NCI-H2171 treated with DMSO at 0.1 percent for 48 hours (cell line): ENCODE measurements at regions not wholly inside any gene's neighbourhood (a gene's known extent, or its start where the extent isn't known, plus 50 kb on each side); places are given as distances from the start of the nearest gene placed in this dataset.

Source experiments
- DNase-seq: peaks from one replicate; lab custom pipeline; 2025; lab: John Stamatoyannopoulos, UW

DNA sequence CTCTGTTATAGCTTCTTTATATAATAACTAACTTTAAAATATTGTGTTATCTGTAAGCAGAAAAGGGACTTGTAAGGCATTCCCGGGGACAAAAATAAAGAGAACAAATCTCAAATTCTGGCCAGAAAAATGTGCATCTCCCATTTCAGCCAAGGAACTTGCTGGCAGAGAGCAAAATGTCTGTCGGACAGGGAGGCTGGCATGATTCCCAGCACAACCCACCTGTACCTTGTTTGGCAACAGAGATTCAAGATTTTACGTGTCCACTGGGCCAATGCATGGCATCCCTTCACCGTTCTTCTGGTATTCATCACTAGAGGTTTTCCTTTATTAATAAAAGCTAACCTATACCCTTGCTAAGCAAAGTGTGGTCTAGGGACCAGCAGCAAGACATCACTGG, 566.6 kb downstream of the PSAT1 start:
- DNase-seq, result peak; percentile 34

DNA sequence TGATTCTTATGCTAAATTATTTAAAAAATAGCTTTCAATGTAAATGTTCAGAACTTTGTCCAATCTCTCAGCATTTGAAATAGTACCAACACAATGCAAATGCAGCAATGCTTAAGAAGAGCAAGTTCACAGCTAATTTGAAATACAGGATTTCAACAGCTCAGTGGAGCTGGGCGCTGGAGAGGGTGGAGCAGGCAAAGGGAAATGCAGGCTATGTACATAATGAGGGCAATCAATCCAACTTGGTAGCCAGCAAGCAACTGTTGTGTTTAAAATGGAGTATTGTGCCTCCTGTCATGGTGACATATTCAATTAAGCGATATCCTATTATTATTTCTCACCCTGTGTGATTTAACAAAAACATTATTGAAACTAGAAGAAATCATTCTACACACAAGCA, 568.8 kb downstream of the PSAT1 start:
- peak; percentile 14 for DNase-seq

DNA sequence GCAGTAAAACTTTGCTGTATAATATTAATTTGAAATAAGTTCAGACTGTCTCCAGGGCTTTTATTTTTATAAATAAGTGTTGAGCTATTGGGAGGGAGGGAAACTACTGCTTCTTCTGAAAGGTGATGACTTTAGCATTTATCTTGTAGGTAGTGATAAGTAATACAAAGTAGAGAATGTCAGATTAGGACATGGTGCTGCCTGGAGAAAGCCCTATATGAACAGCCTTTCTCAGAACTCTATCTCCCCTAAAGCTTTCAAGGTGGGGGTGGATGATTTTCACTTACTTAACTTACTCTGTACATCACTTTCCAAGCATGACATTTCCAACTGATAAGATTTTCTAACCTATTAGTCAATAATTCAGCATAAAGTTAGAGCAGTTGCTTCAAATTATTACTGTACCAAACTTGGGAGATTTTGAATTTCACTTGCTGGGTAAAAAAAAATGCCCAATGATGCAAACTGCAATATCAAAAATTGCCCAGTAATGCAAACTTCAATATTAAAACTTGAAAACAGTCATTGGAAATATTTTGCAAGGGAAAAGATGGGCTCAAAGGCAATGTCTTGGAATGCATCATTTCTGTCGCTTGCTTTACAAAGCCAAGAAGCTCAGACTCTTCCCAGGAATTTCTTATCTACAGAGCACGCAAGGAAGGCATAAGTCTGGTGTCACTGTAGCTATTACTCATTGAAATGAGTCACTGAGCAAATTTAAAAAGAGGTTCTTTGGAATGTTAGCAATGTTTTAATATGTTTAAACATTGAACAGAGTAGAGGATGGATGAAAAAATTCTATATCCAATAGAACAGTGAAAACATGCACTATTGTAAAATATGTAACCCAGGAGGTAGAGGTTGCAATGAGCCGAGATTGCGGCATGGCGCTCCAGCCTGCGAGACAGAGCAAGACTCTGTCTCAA, 569.5 kb downstream of the PSAT1 start:
- no peak for DNase-seq

DNA sequence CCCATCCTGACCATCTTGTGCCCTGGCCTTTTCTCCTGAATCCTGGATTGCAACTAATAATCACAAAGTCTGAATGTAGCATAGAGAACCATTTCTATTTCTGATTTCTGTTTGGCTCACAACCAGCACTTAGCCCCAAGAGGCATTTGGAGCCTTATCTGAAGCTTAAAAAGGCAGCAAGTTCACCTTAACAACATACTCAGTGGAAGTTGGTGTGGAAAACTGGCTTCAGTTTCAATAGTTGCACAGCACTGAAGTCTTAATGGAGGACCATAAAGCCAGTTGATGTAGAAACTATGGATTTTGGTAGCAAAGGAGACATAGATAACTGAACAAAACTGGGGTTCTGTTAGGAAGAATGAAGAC, 574.1 kb downstream of the PSAT1 start:
- no peak for DNase-seq

DNA sequence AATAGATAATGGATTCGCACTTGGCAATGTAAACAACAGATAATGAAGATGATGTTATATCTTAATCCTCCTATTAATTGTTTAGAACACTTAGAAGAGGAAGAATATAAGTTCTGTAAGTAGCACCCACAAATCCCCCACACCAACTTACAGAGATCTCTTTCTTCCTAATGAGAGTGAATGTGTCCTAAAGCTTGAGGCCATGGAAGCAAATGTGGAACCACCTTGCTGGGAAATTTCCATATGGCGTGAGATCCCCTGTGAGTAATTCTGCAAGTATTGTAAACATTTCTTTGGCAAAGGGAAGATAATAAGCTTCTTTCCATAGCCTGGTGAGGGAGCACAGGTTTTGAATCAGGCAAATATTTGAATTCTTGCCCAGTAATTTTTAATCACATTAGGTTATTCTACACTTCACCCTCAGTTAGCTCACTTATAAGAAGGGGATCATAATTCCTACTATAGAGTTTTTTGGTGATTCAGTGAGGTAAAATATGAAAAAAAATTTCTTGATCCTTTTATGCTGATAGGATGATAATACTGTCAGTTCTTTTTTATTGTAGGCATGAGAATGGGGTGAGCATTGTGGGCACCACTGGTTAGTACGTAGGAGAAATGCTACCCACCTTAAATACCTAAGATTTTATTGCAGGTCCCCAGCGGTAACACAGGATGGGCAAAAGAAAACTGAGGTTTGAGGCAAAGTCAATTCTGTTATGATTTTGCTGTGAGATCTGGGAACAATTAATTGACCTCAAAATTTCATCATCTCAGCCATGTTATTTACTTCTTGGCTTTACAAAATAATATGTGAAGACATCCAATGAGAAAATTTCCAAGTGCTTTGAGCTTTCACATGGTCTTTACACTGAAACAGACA, 574.8 kb downstream of the PSAT1 start:
- peak; percentile 75 for DNase-seq

DNA sequence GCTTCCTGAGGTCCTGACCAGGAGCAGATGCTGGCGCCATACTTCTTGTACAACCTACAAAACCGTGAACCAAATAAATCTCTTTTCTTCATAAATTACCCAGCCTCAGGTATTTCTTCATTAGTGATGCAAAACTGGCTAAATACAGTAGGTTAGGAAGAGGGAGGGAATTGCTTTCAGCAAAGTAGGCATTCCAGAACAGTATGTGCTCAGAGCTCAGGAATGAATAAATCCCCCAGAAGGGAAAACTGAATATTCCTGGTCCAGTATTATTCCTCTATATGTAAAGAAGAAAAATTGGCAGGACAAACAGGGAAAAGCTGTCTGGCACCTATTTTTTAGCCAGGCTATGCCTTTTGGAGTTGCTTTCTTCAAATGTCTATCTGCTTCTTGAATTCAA, 577.1 kb downstream of the PSAT1 start:
- DNase-seq, result no peak

DNA sequence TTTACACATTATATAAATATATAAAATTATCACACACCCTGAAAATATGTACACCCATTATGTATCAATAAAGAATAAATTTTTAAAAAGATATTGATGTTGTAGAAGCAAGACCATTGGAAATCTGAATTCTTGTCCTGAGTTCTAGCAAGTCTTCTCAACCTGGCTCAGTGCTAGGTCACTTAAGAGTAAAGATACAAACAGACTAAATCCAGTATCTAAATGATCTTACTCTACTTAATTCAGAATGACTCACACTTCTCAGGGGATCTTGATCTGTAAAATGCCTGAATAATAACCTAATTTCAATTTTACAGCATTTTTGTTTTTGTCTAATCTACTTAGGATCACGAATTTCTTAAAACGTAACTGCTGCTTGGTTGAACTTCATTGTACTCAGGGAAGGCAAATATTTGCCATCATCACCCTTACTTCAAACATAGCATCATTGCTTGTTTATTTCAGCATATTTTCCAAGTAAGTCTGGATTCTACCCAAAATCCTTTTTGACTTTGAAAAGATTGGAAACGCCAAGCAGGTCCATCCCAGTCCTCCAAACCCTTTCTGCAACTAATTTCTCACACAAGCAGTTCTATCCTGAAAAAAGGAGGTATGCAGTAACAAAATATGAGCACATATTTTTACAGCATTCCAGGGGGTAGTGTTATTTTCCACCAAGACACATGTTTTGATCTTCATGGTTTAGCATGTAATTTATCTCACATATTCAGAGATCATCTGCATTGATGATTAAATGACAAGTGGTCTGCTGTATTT, 582.6 kb downstream of the PSAT1 start:
- no peak for DNase-seq

DNA sequence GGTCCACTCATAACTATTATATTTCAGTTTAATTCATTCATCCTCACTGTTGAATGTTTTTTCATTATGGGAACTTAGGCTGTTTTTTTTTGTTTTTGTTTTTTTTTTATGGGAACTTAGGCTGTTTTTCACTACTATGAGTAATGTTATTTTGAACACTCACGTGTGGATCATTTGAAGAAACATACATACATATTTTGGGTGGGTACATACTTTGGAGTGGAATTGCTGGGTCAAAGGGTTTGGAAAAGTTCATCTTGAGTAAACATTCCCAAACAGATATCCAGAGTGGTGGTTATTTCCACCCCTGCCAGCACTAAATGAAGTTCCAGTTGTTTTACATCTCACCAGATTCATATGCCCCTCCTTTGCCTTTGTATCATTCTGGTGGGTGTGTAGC, 584.4 kb downstream of the PSAT1 start:
- no peak for DNase-seq

DNA sequence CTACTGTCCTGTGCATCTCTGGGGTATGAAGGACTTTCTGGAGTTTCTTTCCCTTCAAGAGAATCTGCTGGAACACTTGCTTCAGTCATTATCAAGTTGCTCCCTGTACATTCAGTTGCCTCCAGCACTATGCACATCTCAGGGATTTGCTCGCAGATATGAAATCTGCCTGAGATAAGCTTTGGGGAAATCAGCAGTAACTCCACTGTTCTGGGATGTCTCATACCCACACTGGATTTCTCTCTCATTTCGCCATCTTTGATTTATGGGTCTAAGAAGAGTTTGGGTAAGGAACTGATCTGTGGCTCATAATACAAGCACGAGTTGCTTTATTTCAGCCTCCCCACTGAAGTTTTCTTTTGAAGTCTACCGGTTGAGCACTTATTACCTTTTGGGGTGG, 585.6 kb downstream of the PSAT1 start:
- no peak for DNase-seq

DNA sequence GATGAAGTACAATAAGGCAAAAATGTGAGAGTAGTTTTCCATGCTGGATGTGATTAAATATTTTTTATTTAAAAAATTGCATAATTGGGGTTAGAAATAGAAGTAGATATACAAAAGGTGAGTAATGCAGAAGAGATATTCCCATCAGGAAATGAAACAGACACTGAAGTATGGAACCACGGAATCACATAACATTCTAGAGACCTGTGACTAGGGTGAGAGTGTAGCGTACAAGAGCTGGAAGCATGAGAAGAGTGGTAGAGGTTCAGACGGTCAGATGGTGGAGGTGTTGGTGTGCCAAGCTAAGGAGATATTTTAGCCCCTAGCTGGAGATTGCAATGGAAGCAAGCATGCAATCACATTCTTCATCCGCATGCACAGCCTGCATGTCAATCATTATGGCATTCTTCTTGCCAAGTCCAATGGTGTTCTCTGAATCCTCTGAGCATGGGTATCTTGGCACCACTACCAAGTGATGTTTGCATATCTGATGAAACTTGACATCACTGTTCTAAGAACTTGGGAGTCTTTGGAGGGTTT, 587.8 kb downstream of the PSAT1 start:
- DNase-seq, result no peak

DNA sequence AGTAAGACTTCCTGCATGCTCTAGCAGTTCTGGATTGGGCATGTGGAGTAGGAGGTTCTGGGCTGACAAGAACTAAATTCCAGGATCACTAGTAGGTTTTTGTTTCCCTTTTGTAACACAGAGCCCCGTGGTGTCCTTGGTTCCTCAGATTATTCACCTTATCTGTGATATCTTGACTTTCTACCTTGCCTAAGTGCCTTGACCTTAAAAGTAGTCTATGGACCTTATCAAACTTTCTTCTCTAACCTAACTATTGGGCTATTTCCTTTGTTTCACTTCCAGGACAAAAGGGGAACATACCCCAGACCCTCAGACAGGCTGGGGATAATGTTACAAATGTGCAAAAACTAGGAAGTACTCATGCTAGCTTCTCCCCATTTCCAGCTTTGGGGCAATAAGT, 595.3 kb downstream of the PSAT1 start:
- DNase-seq, result no peak

DNA sequence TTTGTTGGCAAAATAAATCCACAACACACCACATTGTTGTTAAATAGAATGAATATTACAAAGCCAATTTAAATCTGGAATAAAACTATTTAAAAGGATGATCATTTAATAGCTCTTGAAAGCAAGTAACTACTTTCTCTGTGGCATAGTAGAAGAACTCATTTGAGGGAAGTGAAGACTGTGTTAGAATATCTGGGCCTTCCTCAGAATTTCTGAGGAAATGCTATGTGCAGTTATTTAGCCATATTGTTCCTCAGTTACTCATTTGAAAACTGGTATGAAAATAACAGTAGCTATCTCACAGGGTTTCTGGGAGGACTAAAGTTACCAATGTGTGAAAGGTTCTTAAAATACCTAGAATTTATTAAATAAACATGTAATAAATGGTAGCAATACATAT, 595.8 kb downstream of the PSAT1 start:
- DNase-seq, result no peak

DNA sequence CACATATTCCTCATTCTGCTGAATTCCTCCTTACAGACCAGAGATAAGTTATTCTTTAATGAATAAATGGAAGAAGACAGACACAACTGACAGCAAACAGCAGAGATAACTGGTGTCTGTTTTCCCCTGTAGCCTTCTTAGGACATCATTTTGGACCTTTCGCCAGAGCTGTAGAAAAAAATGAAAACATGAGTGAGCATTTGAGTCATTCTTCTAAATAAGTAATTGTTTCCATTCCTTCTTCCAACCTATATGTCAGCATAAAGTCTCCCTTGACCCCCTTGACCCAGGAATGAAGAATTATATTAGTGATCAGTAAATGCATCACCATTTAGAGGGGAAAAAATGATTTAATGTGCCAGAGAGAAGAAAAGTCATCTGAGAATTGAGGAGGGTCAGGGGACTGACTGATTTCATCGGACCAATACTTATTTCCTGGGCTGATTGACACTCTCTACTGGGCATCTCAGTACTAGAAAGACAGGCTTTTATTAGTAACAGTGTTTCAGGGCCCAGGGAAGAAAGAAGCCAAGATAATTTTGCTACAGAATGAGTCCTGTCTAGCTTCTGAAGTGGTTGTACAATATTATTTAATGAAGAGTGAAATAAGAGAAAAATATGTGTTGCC, 597.0 kb downstream of the PSAT1 start:
- no peak for DNase-seq

DNA sequence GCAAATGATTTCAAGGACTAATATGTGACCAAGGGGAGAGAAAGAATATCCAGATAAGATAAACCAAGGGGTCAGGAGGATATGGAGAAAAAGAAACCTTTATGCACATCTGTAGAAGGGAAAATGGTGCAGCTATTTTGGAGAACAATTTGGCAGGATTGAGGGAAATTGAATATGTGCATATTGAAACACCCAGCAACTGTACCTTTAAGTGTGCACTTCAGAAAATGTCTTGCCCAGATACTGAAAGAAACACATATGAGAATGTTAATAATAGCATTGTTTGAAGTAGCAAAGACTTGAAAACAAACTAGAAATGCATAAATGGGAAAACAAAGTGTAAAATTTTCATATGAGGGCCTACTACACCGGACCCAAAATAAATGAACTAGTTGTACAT, 599.6 kb downstream of the PSAT1 start:
- DNase-seq, result no peak

DNA sequence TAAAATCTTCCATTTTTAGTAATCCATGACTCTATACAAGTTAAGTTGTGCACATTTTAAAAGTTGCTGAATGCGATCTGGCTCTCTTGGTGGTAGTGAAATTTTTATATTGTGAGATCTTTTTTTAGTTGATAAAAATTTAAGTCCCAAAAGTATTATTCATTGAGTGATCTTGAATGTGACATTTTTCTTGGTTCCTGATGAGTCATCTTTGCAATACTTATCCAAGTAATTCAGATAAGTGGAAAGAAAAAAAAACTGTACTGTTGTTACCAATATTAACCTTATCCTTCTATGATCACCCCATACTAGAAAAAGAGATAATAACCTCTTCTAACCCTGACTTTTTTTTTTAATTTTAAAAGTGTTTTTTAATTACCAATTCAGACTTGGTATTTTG, 601.3 kb downstream of the PSAT1 start:
- DNase-seq, result no peak

DNA sequence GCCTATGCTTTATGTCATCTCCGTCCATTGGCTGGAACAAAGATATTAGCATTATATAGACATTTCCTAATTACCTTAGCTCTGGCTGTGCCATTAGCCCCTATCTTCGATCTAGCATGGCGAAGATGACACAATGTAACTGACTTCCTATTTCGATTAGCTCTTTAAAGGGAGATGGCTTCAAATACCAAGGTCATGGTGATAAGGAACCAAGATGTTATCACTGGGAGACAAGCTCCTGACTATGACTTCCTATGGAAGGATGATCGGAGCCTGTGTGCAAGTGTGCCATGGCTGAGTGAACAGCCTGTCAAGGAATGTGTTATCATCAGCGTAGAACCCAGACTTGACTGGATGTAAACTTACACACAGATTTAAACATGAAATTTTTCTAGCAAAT, 602.1 kb downstream of the PSAT1 start:
- DNase-seq, result no peak

DNA sequence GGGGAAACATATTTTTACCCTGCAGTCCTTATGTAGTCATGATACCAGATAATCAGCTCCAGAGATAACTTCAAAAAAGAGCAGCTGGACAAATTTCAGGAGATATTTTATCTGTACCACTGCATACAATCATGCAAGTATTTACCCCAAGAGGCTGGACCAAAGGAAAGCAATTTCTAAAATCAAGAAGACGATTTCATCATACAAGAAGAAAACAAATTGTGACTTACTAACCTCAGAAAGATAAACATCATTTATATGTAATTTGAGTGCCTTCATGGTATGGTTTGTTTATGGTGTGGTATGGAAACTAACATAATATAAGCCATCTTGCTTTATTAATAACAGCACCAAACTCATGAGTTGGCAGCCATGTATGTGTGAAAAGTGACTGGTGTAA, 603.6 kb downstream of the PSAT1 start:
- no peak for DNase-seq

DNA sequence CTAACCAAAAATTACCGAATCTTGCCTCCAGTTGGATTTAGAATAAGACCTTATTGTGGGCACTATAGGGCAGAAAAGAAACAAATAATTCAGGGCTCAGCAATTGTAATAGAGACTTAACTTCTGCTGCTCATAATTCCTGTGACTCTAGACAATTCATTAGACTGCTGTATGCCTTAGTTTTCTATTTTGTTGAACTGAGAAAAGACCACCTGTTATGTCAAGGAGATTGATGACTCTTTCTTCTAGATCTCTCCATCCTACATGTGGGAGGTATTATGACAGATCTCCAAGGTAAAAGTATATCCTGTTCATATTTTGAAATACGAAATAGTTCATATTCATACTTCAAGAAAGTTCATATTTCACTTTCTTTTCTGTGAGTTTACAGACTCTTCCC, 605.1 kb downstream of the PSAT1 start:
- DNase-seq, result no peak

DNA sequence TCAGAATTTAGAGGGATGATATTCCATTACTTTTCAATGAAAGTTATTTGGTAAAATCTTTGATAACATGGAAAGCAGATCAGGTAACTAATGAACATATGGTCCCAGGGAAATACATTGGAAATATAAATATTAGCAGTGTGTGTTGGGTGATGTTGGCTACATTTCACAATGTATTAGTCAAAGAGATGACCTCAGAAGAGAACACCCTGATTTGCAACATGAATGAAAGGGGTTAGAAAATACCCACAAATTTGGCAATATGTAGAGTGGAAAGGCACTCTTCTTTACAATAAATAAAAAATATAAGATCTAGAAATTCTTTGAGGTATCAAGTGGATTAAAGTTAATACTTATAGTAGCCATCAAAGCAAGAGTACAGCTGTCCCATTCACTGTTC, 606.7 kb downstream of the PSAT1 start:
- no peak for DNase-seq

DNA sequence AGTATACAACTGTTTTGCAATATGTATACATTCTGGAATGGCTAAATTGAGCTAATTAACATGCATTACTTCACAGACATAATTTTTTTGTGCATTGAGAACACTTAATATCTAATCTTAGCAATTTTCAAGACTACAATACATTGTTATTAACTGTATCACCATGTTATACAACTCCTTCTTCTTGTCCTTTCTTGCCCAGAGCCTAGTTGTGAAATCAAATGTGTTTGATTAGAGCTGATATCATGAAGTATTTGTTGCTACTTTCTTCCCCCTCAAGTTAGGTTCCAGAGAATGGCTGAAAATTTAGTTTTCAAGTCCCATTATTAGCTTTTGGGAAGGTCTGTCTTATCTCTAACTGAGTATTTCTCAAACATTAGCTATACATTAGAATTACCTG, 607.8 kb downstream of the PSAT1 start:
- no peak for DNase-seq

DNA sequence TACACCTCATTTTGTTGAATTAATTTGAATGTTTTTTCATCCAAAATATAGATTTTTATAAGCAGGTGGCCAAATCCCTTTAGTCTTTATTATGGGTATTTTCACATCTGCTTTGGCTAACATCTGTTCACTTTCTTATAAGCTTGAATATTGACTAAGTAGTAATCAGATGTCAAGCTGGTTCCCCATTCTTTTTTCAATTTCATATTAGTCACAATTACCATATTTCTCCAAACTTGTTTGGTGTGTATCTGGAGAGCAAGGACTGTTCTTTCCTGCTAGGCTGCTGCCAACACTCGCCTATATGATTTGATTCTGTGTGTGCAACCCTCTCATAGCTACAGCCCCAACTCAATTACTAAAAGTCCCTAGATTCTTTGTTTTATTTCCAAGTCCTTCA, 608.5 kb downstream of the PSAT1 start:
- DNase-seq, result no peak
